ENCODE measurements at regions not wholly inside any gene's neighbourhood (a gene's known extent, or its start where the extent isn't known, plus 50 kb on each side); places are given as distances from the start of the nearest gene placed in this dataset.

DNA sequence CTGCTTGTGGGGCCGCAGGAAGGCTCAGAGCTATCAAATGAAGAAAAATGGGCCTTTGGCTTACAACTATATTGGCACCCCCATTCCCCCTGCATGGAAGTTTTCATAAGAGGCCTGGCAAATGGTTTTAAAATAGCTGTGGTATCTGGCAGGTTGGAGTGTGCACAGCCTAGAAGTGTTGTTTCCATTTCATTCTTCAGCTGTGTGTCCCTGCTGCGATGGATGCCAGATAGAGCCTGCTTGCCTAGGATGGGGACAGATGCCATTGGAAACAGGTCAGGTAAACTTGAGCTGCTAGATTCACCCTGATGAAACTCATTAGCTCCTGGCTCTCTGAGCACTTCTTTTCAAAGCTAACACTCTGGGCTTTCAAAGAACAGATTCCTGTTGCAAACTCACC is 183.3 kb downstream of the IRX1 start:
- TF ChIP-seq, protein P1, sequence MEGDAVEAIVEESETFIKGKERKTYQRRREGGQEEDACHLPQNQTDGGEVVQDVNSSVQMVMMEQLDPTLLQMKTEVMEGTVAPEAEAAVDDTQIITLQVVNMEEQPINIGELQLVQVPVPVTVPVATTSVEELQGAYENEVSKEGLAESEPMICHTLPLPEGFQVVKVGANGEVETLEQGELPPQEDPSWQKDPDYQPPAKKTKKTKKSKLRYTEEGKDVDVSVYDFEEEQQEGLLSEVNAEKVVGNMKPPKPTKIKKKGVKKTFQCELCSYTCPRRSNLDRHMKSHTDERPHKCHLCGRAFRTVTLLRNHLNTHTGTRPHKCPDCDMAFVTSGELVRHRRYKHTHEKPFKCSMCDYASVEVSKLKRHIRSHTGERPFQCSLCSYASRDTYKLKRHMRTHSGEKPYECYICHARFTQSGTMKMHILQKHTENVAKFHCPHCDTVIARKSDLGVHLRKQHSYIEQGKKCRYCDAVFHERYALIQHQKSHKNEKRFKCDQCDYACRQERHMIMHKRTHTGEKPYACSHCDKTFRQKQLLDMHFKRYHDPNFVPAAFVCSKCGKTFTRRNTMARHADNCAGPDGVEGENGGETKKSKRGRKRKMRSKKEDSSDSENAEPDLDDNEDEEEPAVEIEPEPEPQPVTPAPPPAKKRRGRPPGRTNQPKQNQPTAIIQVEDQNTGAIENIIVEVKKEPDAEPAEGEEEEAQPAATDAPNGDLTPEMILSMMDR (IDR thresholded peaks at IDR 0.05), result no peak
- TF ChIP-seq POLR2A (IDR thresholded peaks at IDR 0.05), result no peak

Data from thyroid gland (tissue), 4 donors.